Activated naive CD8-positive, alpha-beta T cell (primary cell): ENCODE measurements at regions not wholly inside any gene's neighbourhood (a gene's known extent, or its start where the extent isn't known, plus 50 kb on each side); places are given as distances from the start of the nearest gene placed in this dataset.
"Not testable (repeated sequence)": the region's sequence is repeated elsewhere in the genome, so short reads cannot be mapped to it uniquely, and the experiment has no call there.

Experiments
- H3K27ac Mint-ChIP-seq: one replicate; pipeline ENCODE4 v1.8.0; 2021; ENCODE audit warnings: mixed read lengths
- H3K27me3 Mint-ChIP-seq: one replicate; pipeline ENCODE4 v1.8.0; 2021; ENCODE audit warnings: mixed read lengths
- H3K36me3 Mint-ChIP-seq: one replicate; pipeline ENCODE4 v1.8.0; 2021; ENCODE audit warnings: mixed read lengths
- H3K4me1 Mint-ChIP-seq: one replicate; pipeline ENCODE4 v1.8.0; 2021; ENCODE audit warnings: low read depth, mixed read lengths
- H3K4me3 Mint-ChIP-seq: one replicate; pipeline ENCODE4 v1.8.0; 2021; ENCODE audit warnings: mild to moderate bottlenecking, mixed read lengths
- H3K9me3 Mint-ChIP-seq: one replicate; pipeline ENCODE4 v1.8.0; 2021; ENCODE audit warnings: low read depth, mixed read lengths

DNA sequence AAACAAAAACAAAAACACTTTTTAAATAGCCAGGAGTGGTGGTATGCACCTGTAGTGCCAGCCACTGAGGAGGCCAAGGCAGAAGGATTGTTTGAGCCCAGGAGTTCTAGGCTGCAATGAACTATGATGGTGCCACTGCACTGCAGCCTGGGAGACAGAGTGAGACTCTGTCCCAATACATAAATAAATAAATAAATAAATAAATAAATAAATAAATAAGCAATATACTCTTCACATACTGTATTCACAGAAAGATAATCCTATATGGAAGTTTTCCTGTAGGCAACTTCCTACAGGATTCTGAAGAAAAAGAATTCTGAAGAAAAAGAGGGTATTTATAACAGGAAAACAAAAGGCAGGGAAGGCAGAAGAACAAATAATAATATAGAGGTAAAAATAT is 293.3 kb upstream of the GRIA3 start:
- no peaks in the 10 kb centered on the region for H3K27me3 Mint-ChIP-seq
- H3K9me3 Mint-ChIP-seq = peaks cover 3% of the 10 kb centered on the region
- no peaks in the 10 kb centered on the region for H3K4me1 Mint-ChIP-seq
- H3K4me3 Mint-ChIP-seq = no peak overlapping the region
- no peaks in the 10 kb centered on the region for H3K36me3 Mint-ChIP-seq
- no peak overlapping the region for H3K27ac Mint-ChIP-seq

DNA sequence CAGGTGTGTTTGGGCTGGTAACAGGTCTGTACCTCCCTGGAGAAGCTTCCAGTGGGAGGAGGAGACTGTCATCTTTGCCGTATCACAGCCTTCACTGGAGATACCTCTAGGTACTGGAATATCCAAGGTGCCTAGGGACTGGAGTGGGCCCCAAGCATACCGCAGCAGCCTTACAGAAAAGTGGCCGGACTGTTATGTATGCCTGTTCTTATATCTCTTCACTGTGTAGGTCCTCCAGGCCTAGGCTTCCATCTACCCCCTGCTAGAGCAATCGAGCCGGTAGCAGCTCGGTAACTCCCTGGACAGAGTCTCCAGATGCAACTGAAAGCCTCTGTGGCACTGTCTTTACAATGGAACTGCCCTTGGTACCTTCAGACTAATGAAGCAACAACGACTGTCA is 277.4 kb upstream of the GRIA3 start:
- Mint-ChIP-seq H3K27me3 (no peaks in the 10 kb centered on the region), H3K36me3 (no peaks in the 10 kb centered on the region), H3K27ac (no peak overlapping the region), H3K9me3 (peaks cover 11% of the 10 kb centered on the region), H3K4me3 (no peak overlapping the region), H3K4me1 (no peaks in the 10 kb centered on the region)

DNA sequence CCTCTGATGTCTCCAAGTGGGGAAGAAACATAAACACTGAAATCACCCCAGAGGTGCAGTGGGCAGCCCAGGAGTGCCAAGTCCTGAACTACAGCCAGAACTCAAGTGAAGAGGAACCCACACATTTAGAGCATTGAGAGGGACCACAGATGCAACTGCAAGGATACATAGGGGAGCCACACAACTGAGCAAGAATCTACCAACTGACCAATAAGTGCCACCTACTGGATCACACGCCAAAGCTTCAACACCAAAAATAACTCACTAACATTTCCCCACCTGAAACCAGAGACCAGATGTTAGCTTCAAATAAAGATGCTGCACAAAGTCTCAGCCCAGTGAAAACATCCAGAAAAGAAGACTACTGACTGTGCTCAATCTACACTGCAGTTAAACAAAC is 276.7 kb upstream of the GRIA3 start:
- Mint-ChIP-seq H3K4me3 (no peak overlapping the region), H3K27me3 (no peaks in the 10 kb centered on the region), H3K27ac (no peak overlapping the region), H3K36me3 (no peaks in the 10 kb centered on the region), H3K9me3 (peaks cover 11% of the 10 kb centered on the region), H3K4me1 (no peaks in the 10 kb centered on the region)

DNA sequence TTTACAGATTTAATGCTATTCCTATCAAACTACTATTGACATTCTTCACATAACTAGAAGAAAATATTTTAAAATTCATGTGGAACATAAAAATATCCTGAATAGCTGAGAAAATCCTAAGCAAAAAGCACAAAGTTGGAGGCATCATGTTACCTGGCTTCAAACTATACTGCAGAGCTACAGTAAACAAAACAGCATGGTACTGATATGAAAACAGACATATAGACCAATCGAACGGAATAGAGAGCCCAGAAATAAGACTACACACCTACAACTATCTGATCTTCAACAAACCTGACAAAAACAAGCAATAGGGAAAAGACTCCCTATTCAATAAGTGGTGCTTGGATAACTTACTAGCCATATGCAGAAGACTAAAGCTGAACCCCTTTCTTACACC is 273.4 kb upstream of the GRIA3 start:
- no peaks in the 10 kb centered on the region for H3K27me3 Mint-ChIP-seq
- H3K4me3 Mint-ChIP-seq = no peak overlapping the region
- H3K9me3 Mint-ChIP-seq = peaks cover 15% of the 10 kb centered on the region
- H3K27ac Mint-ChIP-seq = no peak overlapping the region
- no peaks in the 10 kb centered on the region for H3K36me3 Mint-ChIP-seq
- no peaks in the 10 kb centered on the region for H3K4me1 Mint-ChIP-seq

DNA sequence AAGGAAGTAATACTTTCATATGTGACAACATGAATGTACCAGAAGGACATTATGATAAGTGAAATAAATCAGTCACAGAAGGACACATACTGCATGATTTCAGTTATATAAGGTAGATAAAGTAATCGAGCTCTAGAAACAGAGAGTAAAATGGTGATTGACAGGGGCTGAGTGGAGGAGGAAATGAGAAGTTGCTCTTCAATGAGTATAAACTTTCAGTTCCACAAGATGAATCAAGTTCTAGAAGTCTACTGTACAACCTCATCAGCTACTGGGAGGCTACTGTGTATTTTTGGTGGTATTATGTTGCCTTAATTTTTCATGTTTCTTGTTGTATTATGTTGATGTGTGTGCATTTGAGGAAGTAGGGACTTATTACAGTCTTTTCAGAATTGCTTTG is 270.9 kb upstream of the GRIA3 start:
- H3K4me3 Mint-ChIP-seq = no peak overlapping the region
- no peaks in the 10 kb centered on the region for H3K36me3 Mint-ChIP-seq

DNA sequence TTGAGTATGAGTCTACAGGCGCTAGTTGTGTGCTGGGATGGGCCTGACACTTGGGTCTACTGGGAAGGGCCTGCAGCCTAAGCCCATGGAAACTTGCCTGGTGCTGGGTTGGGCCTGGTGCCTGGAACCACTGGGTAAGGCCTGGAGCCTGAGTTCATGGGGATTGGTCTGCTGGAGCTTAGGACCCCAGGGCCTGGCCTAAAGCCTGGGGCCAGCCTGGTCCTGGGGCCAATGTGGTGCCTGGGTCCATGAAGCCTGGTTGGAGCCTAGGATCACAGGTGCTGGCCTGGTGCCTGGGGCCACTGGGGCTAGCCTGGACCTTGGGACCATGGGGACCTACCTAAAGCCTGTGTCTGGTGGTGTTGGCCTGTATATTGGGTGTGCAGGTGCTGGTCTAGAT is 270.3 kb upstream of the GRIA3 start:
- no peak overlapping the region for H3K27ac Mint-ChIP-seq
- H3K4me1 Mint-ChIP-seq = no peaks in the 10 kb centered on the region
- no peak overlapping the region for H3K4me3 Mint-ChIP-seq
- no peaks in the 10 kb centered on the region for H3K27me3 Mint-ChIP-seq
- peaks cover 15% of the 10 kb centered on the region for H3K9me3 Mint-ChIP-seq
- no peaks in the 10 kb centered on the region for H3K36me3 Mint-ChIP-seq

More for the DNA sequence above, 270.9 kb upstream of the GRIA3 start:
- peaks cover 15% of the 10 kb centered on the region for H3K9me3 Mint-ChIP-seq
- no peaks in the 10 kb centered on the region for H3K4me1 Mint-ChIP-seq
- no peaks in the 10 kb centered on the region for H3K27me3 Mint-ChIP-seq
- no peak overlapping the region for H3K27ac Mint-ChIP-seq

DNA sequence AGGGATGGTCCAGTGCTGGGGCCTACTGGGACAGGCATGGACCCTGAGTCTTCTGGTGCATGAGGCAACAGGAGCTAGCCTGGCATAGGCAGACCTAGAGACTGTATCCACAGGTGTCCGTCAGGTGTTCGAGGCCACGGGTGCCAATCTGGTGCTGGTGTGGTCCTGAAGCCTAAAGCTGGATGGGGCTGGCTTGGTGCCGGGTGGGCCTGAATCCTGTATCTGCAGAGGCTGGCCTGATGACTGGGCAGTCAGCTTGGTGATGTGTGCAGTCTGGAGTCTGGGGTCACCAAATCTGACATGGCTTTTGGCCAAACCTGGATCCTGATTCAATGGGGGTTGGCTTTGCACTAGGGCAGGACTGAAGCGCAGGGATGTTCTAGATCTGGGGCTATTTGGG is 269.8 kb upstream of the GRIA3 start:
- Mint-ChIP-seq H3K9me3 (peaks cover 14% of the 10 kb centered on the region), H3K4me1 (no peaks in the 10 kb centered on the region), H3K4me3 (no peak overlapping the region), H3K36me3 (no peaks in the 10 kb centered on the region), H3K27me3 (no peaks in the 10 kb centered on the region), H3K27ac (no peak overlapping the region)

DNA sequence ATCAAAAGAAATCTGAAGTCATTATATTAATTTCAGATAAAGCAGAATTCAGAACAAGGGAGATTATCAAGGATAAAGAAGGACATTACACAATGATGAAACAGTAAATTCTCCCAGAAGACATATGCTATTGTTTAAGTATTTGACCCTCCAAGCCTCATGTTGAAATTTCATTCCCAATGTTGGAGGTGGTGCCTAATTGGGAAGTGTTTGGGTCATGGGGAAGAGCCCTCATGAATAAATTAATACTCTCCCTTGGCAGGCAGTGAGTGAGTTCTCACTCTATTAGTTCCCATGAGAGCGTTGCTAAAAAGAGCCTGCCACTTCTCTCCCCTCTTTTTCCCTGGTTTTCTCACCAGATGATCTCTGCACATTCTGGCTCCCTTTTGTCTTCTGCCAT is 249.9 kb upstream of the GRIA3 start:
- H3K27me3 Mint-ChIP-seq = no peaks in the 10 kb centered on the region
- H3K4me3 Mint-ChIP-seq = no peak overlapping the region
- H3K36me3 Mint-ChIP-seq = no peaks in the 10 kb centered on the region
- H3K4me1 Mint-ChIP-seq = no peaks in the 10 kb centered on the region
- H3K27ac Mint-ChIP-seq = no peak overlapping the region
- no peaks in the 10 kb centered on the region for H3K9me3 Mint-ChIP-seq

DNA sequence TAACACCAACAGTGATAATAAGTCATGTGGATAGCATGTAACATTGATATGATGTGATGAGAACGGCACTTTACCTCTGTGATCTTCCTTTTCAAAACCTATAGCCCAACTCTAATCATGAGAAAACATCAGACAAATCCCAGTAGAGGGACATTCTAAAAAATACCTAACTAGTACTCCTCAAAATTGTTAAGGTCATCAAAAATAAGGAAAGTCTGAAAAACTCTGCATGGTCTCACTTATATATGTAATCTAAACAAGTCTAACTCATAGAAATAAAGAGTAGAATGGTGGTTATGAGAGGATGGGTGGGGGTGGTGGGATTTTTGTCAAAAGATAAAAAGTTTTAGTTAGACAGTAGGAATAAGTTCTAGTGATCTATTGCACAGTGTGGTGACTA is 243.9 kb upstream of the GRIA3 start:
- no peaks in the 10 kb centered on the region for H3K9me3 Mint-ChIP-seq
- H3K27me3 Mint-ChIP-seq = no peaks in the 10 kb centered on the region
- H3K27ac Mint-ChIP-seq = no peak overlapping the region
- no peaks in the 10 kb centered on the region for H3K36me3 Mint-ChIP-seq
- no peak overlapping the region for H3K4me3 Mint-ChIP-seq
- no peaks in the 10 kb centered on the region for H3K4me1 Mint-ChIP-seq

DNA sequence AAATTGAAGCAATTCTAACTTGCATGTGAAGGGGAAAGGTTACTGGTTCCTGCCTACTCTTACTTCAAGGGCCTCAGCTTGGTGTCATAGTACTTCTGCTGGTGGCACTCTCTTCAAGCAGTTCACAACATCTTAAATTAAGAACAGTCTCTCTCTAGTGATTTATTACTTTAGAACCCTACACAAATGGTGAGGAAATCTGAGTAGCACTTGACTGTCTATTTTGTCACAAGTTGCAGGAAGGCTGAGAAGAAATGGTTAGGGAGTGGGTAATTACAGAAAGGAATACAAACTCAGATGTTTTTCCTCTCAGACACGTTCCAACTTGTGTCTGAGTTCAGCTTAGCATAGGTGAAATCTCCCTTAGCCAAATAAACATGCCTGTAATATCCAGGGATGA is 242.3 kb upstream of the GRIA3 start:
- Mint-ChIP-seq H3K36me3 (no peaks in the 10 kb centered on the region), H3K27me3 (no peaks in the 10 kb centered on the region), H3K4me3 (no peak overlapping the region), H3K27ac (no peak overlapping the region), H3K4me1 (no peaks in the 10 kb centered on the region), H3K9me3 (no peaks in the 10 kb centered on the region)

DNA sequence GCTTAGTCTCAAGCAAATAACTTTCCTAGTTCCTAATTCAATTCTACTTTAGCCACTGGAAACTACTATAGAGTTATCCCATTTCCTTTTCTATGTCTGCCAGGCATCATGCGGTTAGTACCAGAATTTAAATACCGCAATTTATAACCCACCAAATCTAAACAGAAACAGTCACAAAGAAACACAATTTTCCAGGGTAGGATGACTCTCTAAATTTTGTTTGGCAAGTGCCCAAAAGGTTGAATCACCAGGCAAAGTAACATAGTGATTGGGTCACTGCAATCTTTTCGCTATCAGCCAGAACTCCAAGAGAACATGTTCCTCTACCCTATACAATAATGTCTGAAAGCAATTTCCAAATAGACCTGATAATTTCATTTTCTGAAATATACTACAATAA is 240.2 kb upstream of the GRIA3 start:
- Mint-ChIP-seq H3K4me3 (no peak overlapping the region), H3K9me3 (no peaks in the 10 kb centered on the region), H3K4me1 (no peaks in the 10 kb centered on the region), H3K27me3 (no peaks in the 10 kb centered on the region), H3K27ac (no peak overlapping the region), H3K36me3 (no peaks in the 10 kb centered on the region)

DNA sequence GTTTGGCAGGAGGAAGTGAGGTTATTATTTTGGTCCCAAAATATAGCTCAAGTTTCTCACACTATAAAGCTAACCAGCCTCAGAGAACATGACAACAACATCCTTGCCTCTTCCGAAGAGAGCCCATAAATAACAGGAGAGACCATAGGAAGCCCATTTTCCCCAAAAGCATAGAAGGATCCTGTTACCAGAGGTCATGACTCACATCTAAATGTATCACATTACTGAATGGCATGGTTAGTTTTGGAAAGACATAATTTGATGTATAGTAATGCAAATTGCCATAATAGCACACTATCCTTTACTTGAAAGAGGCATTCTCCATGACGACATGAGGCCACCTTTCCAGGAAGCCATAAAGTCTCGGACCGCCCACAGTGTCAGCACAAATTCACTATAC is 238.8 kb upstream of the GRIA3 start:
- H3K9me3 Mint-ChIP-seq = no peaks in the 10 kb centered on the region
- H3K27ac Mint-ChIP-seq = no peak overlapping the region
- H3K4me3 Mint-ChIP-seq = no peak overlapping the region
- H3K27me3 Mint-ChIP-seq = no peaks in the 10 kb centered on the region
- no peaks in the 10 kb centered on the region for H3K36me3 Mint-ChIP-seq
- H3K4me1 Mint-ChIP-seq = no peaks in the 10 kb centered on the region

DNA sequence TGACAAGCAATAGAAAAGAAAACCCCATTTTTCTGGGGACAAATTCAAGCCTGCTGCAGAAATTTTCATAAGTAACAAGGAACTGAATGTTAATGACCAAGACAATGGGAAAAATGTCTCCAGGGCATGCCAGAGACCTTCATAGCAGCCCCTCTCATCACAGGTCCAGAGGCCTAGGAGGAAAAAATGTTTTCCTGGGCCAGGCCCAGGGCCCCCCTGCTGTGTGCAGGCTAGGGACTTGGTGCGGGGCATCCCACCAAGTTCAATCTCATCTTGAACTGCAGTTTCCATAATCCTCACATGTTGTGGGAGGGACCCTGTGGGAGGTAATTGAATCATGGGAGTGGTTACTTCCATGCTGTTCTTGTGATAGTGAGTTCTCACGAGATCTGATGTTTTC is 211.5 kb upstream of the GRIA3 start:
- Mint-ChIP-seq H3K9me3 (no peaks in the 10 kb centered on the region), H3K27ac (no peak overlapping the region), H3K27me3 (no peaks in the 10 kb centered on the region), H3K4me1 (no peaks in the 10 kb centered on the region), H3K36me3 (no peaks in the 10 kb centered on the region), H3K4me3 (no peak overlapping the region)

DNA sequence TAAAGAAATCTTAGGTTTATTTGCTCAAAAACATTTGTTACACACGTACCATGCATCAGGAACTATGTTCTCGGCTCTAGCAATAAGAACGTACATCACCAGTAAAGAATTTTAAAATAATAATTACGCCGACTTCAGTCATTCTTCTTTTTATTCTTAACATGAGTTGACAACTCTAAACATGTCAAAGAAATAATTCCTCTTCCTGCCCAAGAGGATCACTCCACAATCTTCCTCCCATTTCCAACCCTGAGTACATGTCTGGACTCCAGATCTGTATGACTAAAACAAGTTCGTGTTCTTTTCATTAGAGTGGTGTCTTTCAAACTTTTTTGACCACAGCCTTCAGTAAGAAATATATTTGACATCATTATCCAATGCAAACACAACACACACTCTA is 201.6 kb upstream of the GRIA3 start:
- H3K27me3 Mint-ChIP-seq = no peaks in the 10 kb centered on the region
- no peak overlapping the region for H3K27ac Mint-ChIP-seq
- H3K9me3 Mint-ChIP-seq = no peaks in the 10 kb centered on the region
- no peaks in the 10 kb centered on the region for H3K4me1 Mint-ChIP-seq
- H3K4me3 Mint-ChIP-seq = no peak overlapping the region
- no peaks in the 10 kb centered on the region for H3K36me3 Mint-ChIP-seq

DNA sequence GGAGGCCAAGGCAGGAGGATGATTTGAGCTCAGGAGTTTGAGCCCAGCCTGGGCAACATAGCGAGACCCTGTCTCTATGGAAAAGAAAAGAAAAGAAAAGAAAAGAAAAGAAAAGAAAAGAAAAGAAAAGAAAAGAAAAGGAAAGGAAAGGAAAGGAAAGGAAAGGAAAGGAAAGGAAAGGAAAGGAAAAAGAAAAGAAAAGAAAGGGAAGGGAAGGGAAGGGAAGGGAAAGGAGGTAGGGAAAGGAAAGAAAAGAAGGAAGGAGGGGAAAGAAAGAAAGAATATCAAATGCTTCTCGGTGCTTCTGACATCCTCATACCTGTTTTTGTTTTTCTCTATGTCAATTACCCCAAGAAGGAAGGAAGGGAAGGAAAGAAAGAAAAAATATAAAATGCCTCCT is 181.2 kb upstream of the GRIA3 start:
- H3K36me3 Mint-ChIP-seq, H3K9me3 Mint-ChIP-seq, H3K27ac Mint-ChIP-seq, H3K4me1 Mint-ChIP-seq, H3K27me3 Mint-ChIP-seq, H3K4me3 Mint-ChIP-seq: not testable (repeated sequence)

DNA sequence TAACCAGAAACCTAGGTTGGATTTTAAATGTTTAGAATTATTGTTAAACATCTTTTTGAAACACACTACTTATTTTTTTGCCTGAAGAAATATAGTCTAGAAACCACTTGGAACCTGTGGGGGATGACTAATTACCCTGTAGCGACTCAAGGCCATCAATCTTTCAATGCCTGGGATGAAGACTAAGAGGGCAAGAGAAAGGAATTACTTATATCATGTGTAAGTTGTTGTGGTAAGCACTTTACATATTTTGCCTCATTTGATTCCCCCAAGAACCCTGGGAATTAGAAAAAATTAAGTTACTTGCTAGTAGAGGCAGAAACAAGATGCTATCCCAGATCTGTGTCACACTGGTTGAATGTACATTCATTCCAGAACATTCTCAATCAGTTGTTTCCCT is 170.9 kb upstream of the GRIA3 start:
- no peaks in the 10 kb centered on the region for H3K4me1 Mint-ChIP-seq
- H3K27ac Mint-ChIP-seq = no peak overlapping the region
- no peaks in the 10 kb centered on the region for H3K27me3 Mint-ChIP-seq
- no peaks in the 10 kb centered on the region for H3K36me3 Mint-ChIP-seq
- H3K9me3 Mint-ChIP-seq = no peaks in the 10 kb centered on the region
- H3K4me3 Mint-ChIP-seq = no peak overlapping the region

DNA sequence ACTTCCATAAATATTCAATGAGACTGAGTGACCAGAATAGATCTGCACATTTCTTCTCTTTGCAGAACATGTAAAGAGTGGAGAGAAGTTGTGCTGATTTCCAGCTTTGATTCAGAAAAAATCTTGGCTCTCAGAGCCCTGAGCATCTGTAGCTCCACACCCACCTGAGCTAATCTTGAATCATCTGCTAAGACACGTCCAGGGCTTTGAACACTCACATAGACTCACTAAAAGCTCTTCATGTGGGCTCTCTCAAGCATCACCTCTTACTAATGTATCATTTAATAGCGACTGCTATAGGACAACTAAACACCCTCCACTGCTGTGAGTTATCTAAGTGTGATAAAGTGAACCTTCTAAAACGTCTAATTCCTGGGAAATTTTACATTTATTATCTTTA is 147.7 kb upstream of the GRIA3 start:
- Mint-ChIP-seq H3K27ac (no peak overlapping the region), H3K27me3 (no peaks in the 10 kb centered on the region), H3K9me3 (no peaks in the 10 kb centered on the region), H3K4me1 (no peaks in the 10 kb centered on the region), H3K36me3 (no peaks in the 10 kb centered on the region), H3K4me3 (no peak overlapping the region)
